ENCODE measurements at regions not wholly inside any gene's neighbourhood (a gene's known extent, or its start where the extent isn't known, plus 50 kb on each side); places are given as distances from the start of the nearest gene placed in this dataset.

GRCh38 chr18:73952296-73952946, 195.2 kb downstream of the FBXO15 start:
- WGBS (ENCODE audit: extremely low coverage, insufficient coverage, insufficient read length) = no CpG with 5 or more reads among the region's 7 CpGs
- Histone ChIP-seq H3K4me3 (ENCODE audit: low read depth, low read length) (no peak overlapping the region), H3K14ac (ENCODE audit: low read length) (no peak overlapping the region), H3K27me3 (ENCODE audit: insufficient read depth, low read length) (no peaks in the 10 kb centered on the region), H4K8ac (ENCODE audit: low read depth, low read length) (no peak overlapping the region), H3K4ac (ENCODE audit: low read depth, low read length) (no peak overlapping the region), H3K79me2 (ENCODE audit: control insufficient read depth, insufficient read depth, low read length, poor library complexity) (no peaks in the 10 kb centered on the region), H3K4me1 (ENCODE audit: control insufficient read depth in 1 of 2, insufficient read depth in 2 of 2, low read length in 2 of 2) (peaks cover 5% of the 10 kb centered on the region in 2 experiments), H2BK120ac (ENCODE audit: insufficient read depth, low read length, poor library complexity) (no peak overlapping the region), H3K9ac (ENCODE audit: low read length) (no peak overlapping the region), H3K4me2 (ENCODE audit: low read length) (no peak overlapping the region), H4K12ac (ENCODE audit: low read depth, low read length) (no peak overlapping the region), H3K27ac (ENCODE audit: low read depth, low read length) (no peak overlapping the region), H2BK5ac (ENCODE audit: low read depth, low read length, poor library complexity) (no peak overlapping the region), H2AK5ac (ENCODE audit: low read length) (no peak overlapping the region), H3K9me3 (ENCODE audit: insufficient read depth, low read depth, low read length) (peaks cover 5% of the 10 kb centered on the region), H2AFZ (ENCODE audit: insufficient read depth, low read length, poor library complexity) (no peak overlapping the region), H3K23ac (ENCODE audit: low read length) (no peak overlapping the region), H3K18ac (ENCODE audit: low read length) (no peak overlapping the region), H3K79me1 (ENCODE audit: low read length) (peaks cover 8% of the 10 kb centered on the region), H4K91ac (ENCODE audit: low read depth, low read length) (no peak overlapping the region), H3K36me3 (ENCODE audit: control insufficient read depth in 1 of 2, insufficient read depth in 2 of 2, low read length in 2 of 2) (peaks cover 0 to 2% of the 10 kb centered on the region in 2 experiments), H2BK12ac (ENCODE audit: low read length) (no peak overlapping the region)
- DNase-seq = no peak

- H4K91ac ChIP-seq (ENCODE audit: low read depth, low read length) = no peak overlapping the region
- peaks cover 5% of the 10 kb centered on the region for H3K9me3 ChIP-seq (ENCODE audit: insufficient read depth, low read depth, low read length)
- H2BK12ac ChIP-seq (ENCODE audit: low read length) = no peak overlapping the region
- no peak overlapping the region for H3K4ac ChIP-seq (ENCODE audit: low read depth, low read length)
- no peak overlapping the region for H3K4me3 ChIP-seq (ENCODE audit: low read depth, low read length)
- H3K14ac ChIP-seq (ENCODE audit: low read length) = no peak overlapping the region
- H2AK5ac ChIP-seq (ENCODE audit: low read length) = no peak overlapping the region
- no CpG with 5 or more reads among the region's 2 CpGs for WGBS (ENCODE audit: extremely low coverage, insufficient coverage, insufficient read length)
- peaks cover 0 to 2% of the 10 kb centered on the region in 2 experiments for H3K36me3 ChIP-seq (ENCODE audit: control insufficient read depth in 1 of 2, insufficient read depth in 2 of 2, low read length in 2 of 2)
- peaks cover 9% of the 10 kb centered on the region for H3K79me1 ChIP-seq (ENCODE audit: low read length)
- DNase-seq = no peak
- H2BK120ac ChIP-seq (ENCODE audit: insufficient read depth, low read length, poor library complexity) = no peak overlapping the region
- peaks cover 5% of the 10 kb centered on the region in 2 experiments for H3K4me1 ChIP-seq (ENCODE audit: control insufficient read depth in 1 of 2, insufficient read depth in 2 of 2, low read length in 2 of 2)
- no peaks in the 10 kb centered on the region for H3K27me3 ChIP-seq (ENCODE audit: insufficient read depth, low read length)
- H2BK5ac ChIP-seq (ENCODE audit: low read depth, low read length, poor library complexity) = no peak overlapping the region
- H3K18ac ChIP-seq (ENCODE audit: low read length) = no peak overlapping the region
- H3K79me2 ChIP-seq (ENCODE audit: control insufficient read depth, insufficient read depth, low read length, poor library complexity) = no peaks in the 10 kb centered on the region
- no peak overlapping the region for H3K9ac ChIP-seq (ENCODE audit: low read length)
- H4K8ac ChIP-seq (ENCODE audit: low read depth, low read length) = no peak overlapping the region
- H2AFZ ChIP-seq (ENCODE audit: insufficient read depth, low read length, poor library complexity) = no peak overlapping the region
- H3K23ac ChIP-seq (ENCODE audit: low read length) = no peak overlapping the region
- no peak overlapping the region for H4K12ac ChIP-seq (ENCODE audit: low read depth, low read length)
- no peak overlapping the region for H3K4me2 ChIP-seq (ENCODE audit: low read length)
- no peak overlapping the region for H3K27ac ChIP-seq (ENCODE audit: low read depth, low read length)
Observed at GRCh38 chr18:73950116-73950700, 197.4 kb downstream of the FBXO15 start.

GRCh38 chr18:73948497-73948896, 199.1 kb downstream of the FBXO15 start:
- Histone ChIP-seq H4K91ac (ENCODE audit: low read depth, low read length) (no peak overlapping the region), H3K23ac (ENCODE audit: low read length) (no peak overlapping the region), H3K14ac (ENCODE audit: low read length) (no peak overlapping the region), H3K9me3 (ENCODE audit: insufficient read depth, low read depth, low read length) (peaks cover 5% of the 10 kb centered on the region), H3K27ac (ENCODE audit: low read depth, low read length) (peak overlapping the region; percentile 65), H3K4ac (ENCODE audit: low read depth, low read length) (no peak overlapping the region), H2BK12ac (ENCODE audit: low read length) (no peak overlapping the region), H3K9ac (ENCODE audit: low read length) (no peak overlapping the region), H2BK5ac (ENCODE audit: low read depth, low read length, poor library complexity) (no peak overlapping the region), H2BK120ac (ENCODE audit: insufficient read depth, low read length, poor library complexity) (peak overlapping the region; percentile 86), H3K79me1 (ENCODE audit: low read length) (peaks cover 9% of the 10 kb centered on the region), H3K27me3 (ENCODE audit: insufficient read depth, low read length) (no peaks in the 10 kb centered on the region), H3K36me3 (ENCODE audit: control insufficient read depth in 1 of 2, insufficient read depth in 2 of 2, low read length in 2 of 2) (peaks cover 0 to 2% of the 10 kb centered on the region in 2 experiments), H3K4me3 (ENCODE audit: low read depth, low read length) (no peak overlapping the region), H2AFZ (ENCODE audit: insufficient read depth, low read length, poor library complexity) (no peak overlapping the region), H3K4me1 (ENCODE audit: control insufficient read depth in 1 of 2, insufficient read depth in 2 of 2, low read length in 2 of 2) (peaks cover 5% of the 10 kb centered on the region in 2 experiments), H3K4me2 (ENCODE audit: low read length) (peak overlapping the region; percentile 44), H3K79me2 (ENCODE audit: control insufficient read depth, insufficient read depth, low read length, poor library complexity) (no peaks in the 10 kb centered on the region), H2AK5ac (ENCODE audit: low read length) (no peak overlapping the region), H3K18ac (ENCODE audit: low read length) (no peak overlapping the region), H4K8ac (ENCODE audit: low read depth, low read length) (no peak overlapping the region), H4K12ac (ENCODE audit: low read depth, low read length) (no peak overlapping the region)
- no peak for DNase-seq
- no CpG with 5 or more reads among the region's 3 CpGs for WGBS (ENCODE audit: extremely low coverage, insufficient coverage, insufficient read length)

- no peak overlapping the region for H3K9ac ChIP-seq (ENCODE audit: low read length)
- H3K4ac ChIP-seq (ENCODE audit: low read depth, low read length) = peak overlapping the region; percentile 52
- no peak for DNase-seq
- H3K4me1 ChIP-seq (ENCODE audit: control insufficient read depth in 1 of 2, insufficient read depth in 2 of 2, low read length in 2 of 2) = peaks cover 5% of the 10 kb centered on the region in 2 experiments
- H3K4me2 ChIP-seq (ENCODE audit: low read length) = peak overlapping the region; percentile 44
- peaks cover 5% of the 10 kb centered on the region for H3K9me3 ChIP-seq (ENCODE audit: insufficient read depth, low read depth, low read length)
- no peaks in the 10 kb centered on the region for H3K79me2 ChIP-seq (ENCODE audit: control insufficient read depth, insufficient read depth, low read length, poor library complexity)
- peak overlapping the region; percentile 95 for H2BK12ac ChIP-seq (ENCODE audit: low read length)
- H4K91ac ChIP-seq (ENCODE audit: low read depth, low read length) = peak overlapping the region; percentile 92
- H3K79me1 ChIP-seq (ENCODE audit: low read length) = peaks cover 9% of the 10 kb centered on the region
- peaks cover 0 to 2% of the 10 kb centered on the region in 2 experiments for H3K36me3 ChIP-seq (ENCODE audit: control insufficient read depth in 1 of 2, insufficient read depth in 2 of 2, low read length in 2 of 2)
- H3K27me3 ChIP-seq (ENCODE audit: insufficient read depth, low read length) = no peaks in the 10 kb centered on the region
- H2AFZ ChIP-seq (ENCODE audit: insufficient read depth, low read length, poor library complexity) = peak overlapping the region; percentile 25
- peak overlapping the region; percentile 48 for H4K8ac ChIP-seq (ENCODE audit: low read depth, low read length)
- H3K18ac ChIP-seq (ENCODE audit: low read length) = no peak overlapping the region
- H4K12ac ChIP-seq (ENCODE audit: low read depth, low read length) = no peak overlapping the region
- no CpG with 5 or more reads among the region's 4 CpGs for WGBS (ENCODE audit: extremely low coverage, insufficient coverage, insufficient read length)
- H3K27ac ChIP-seq (ENCODE audit: low read depth, low read length) = peak overlapping the region; percentile 65
- peak overlapping the region; percentile 86 for H2BK120ac ChIP-seq (ENCODE audit: insufficient read depth, low read length, poor library complexity)
- peak overlapping the region; percentile 68 for H3K14ac ChIP-seq (ENCODE audit: low read length)
- no peak overlapping the region for H3K4me3 ChIP-seq (ENCODE audit: low read depth, low read length)
- peak overlapping the region; percentile 80 for H2BK5ac ChIP-seq (ENCODE audit: low read depth, low read length, poor library complexity)
- H2AK5ac ChIP-seq (ENCODE audit: low read length) = no peak overlapping the region
- no peak overlapping the region for H3K23ac ChIP-seq (ENCODE audit: low read length)
Observed at GRCh38 chr18:73948084-73948483, 199.6 kb downstream of the FBXO15 start.

Measured in trophoblast cell (in vitro differentiated cells and primary cell).